ENCODE measurements at regions not wholly inside any gene's neighbourhood (a gene's known extent, or its start where the extent isn't known, plus 50 kb on each side); places are given as distances from the start of the nearest gene placed in this dataset.
A peak's percentile ranks its signal among the peaks of the same experiment; 100 is the strongest.

GRCh38 chr11:93248602-93249001 is 50.8 kb upstream of the SLC36A4 start:
- no peak overlapping the region for H3K27ac ChIP-seq
- TF ChIP-seq CTCF (conservative IDR thresholded peaks at IDR 0.05): peak; percentile 46

GRCh38 chr11:93249459-93250220 is 51.8 kb upstream of the SLC36A4 start:
- TF ChIP-seq CTCF (conservative IDR thresholded peaks at IDR 0.05): no peak
- H3K27ac ChIP-seq: no peak overlapping the region

GRCh38 chr11:93250326-93250725 is 52.5 kb upstream of the SLC36A4 start:
- no peak overlapping the region for H3K27ac ChIP-seq
- TF ChIP-seq CTCF (conservative IDR thresholded peaks at IDR 0.05): no peak

- no peak overlapping the region for H3K27ac ChIP-seq
- no peak for TF ChIP-seq CTCF (conservative IDR thresholded peaks at IDR 0.05)
These were observed 54.1 kb upstream of the SLC36A4 start for GRCh38 chr11:93251922-93252321.

GRCh38 chr11:93253111-93253510 is 55.3 kb upstream of the SLC36A4 start:
- TF ChIP-seq CTCF (conservative IDR thresholded peaks at IDR 0.05): no peak
- no peak overlapping the region for H3K27ac ChIP-seq

GRCh38 chr11:93256623-93257022 is 58.8 kb upstream of the SLC36A4 start:
- no peak for TF ChIP-seq CTCF (conservative IDR thresholded peaks at IDR 0.05)
- H3K27ac ChIP-seq: peak overlapping the region; percentile 75

- H3K27ac ChIP-seq: no peak overlapping the region
- TF ChIP-seq CTCF (conservative IDR thresholded peaks at IDR 0.05): no peak
These were observed 63.2 kb upstream of the DEUP1 start for GRCh38 chr11:93267383-93267782.

Data from VCaP (cell line).